IPS-18a (cell line): ENCODE measurements at regions not wholly inside any gene's neighbourhood (a gene's known extent, or its start where the extent isn't known, plus 50 kb on each side); places are given as distances from the start of the nearest gene placed in this dataset.
"Not testable (repeated sequence)": the region's sequence is repeated elsewhere in the genome, so short reads cannot be mapped to it uniquely, and the experiment has no call there.

Experiments used
- H3K27ac ChIP-seq: one replicate; pipeline ENCODE4 v1.5.1; 2013; ENCODE audit warnings: low read length
- H3K27me3 ChIP-seq: one replicate; pipeline ENCODE4 v1.6.1; 2013; ENCODE audit warnings: mild to moderate bottlenecking, low read length; ENCODE audit not compliant: control insufficient read depth, insufficient read depth
- H3K36me3 ChIP-seq: one replicate; pipeline ENCODE4 v1.6.1; 2013; ENCODE audit warnings: low read depth, low read length; ENCODE audit not compliant: control insufficient read depth
- H3K4me1 ChIP-seq: one replicate; pipeline ENCODE4 v1.6.1; 2013; ENCODE audit warnings: low read depth, low read length; ENCODE audit not compliant: control insufficient read depth
- H3K4me3 ChIP-seq: one replicate; pipeline ENCODE4 v1.5.1; 2013; ENCODE audit warnings: low read length
- H3K9ac ChIP-seq: one replicate; pipeline ENCODE4 v1.6.1; 2013; ENCODE audit warnings: mild to moderate bottlenecking, low read length, moderate library complexity
- H3K9me3 ChIP-seq: one replicate; pipeline ENCODE4 v1.6.1; 2013; ENCODE audit warnings: low read depth, low read length; ENCODE audit not compliant: control insufficient read depth

DNA sequence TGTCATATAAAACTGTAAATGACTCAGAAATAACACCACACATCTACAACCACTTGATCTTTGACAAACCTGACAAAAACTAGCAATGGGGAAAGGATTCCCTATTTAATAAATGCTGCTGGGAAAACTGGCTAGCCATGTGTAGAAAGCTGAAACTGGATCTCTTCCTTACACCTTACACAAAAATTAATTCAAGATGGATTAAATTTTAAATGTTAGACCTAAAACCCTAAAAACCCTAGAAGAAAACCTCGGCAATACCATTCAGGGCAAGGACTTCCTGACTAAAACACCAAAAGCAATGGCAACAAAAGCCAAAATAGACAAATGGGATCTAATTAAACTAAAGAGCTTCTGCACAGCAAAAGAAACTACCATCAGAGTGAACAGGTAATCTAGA is 1315.3 kb upstream of the CNTN5 start:
- not testable (repeated sequence) for H3K27ac ChIP-seq, H3K36me3 ChIP-seq, H3K4me3 ChIP-seq, H3K4me1 ChIP-seq, H3K27me3 ChIP-seq, H3K9ac ChIP-seq, H3K9me3 ChIP-seq

DNA sequence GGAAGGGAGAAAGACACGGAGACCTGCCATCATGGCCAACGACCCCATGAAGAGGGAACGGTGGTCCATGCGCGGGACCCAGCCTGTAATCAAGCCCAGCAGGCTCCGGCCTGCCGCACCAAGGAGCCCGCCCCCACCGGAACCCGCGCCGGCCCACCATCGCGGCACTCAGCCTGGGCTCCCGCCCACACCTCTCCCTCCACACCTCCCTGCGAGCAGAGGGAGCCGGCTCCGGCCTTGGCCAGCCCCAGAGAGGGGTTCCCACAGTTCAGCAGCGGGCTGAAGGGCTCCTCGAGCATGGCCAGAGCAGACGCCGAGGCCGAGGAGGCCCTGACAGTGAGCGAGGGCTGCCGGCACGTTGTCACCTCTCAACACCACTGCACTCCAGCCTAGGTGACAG is 1302.8 kb upstream of the CNTN5 start:
- no peaks in the 10 kb centered on the region for H3K27me3 ChIP-seq
- H3K36me3 ChIP-seq: no peaks in the 10 kb centered on the region
- no peak overlapping the region for H3K4me3 ChIP-seq
- H3K9ac ChIP-seq: no peak overlapping the region
- H3K9me3 ChIP-seq: no peaks in the 10 kb centered on the region
- peaks cover 11% of the 10 kb centered on the region for H3K4me1 ChIP-seq
- no peak overlapping the region for H3K27ac ChIP-seq

DNA sequence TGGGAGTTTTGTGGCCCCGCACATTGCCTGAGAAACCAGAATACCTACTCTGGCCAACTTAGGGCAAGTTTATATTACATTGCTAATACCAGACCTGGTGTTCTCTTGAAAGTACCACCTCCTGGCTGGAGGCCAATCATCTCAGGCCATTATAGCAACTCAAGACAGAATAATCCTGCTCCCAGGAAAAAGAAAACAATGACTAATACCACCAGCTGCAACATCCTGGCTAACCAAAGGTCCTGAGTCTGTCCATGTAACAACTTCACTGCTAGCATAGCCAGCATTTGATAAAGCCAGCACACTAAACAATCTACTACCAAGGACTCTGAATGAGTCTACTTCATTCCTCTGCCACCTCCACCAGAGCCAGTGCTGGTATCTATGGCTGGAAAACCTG is 1298.7 kb upstream of the CNTN5 start:
- Histone ChIP-seq H3K27ac (no peak overlapping the region), H3K27me3 (no peaks in the 10 kb centered on the region), H3K4me1 (peaks cover 23% of the 10 kb centered on the region), H3K9me3 (no peaks in the 10 kb centered on the region), H3K36me3 (no peaks in the 10 kb centered on the region), H3K4me3 (no peak overlapping the region), H3K9ac (no peak overlapping the region)

DNA sequence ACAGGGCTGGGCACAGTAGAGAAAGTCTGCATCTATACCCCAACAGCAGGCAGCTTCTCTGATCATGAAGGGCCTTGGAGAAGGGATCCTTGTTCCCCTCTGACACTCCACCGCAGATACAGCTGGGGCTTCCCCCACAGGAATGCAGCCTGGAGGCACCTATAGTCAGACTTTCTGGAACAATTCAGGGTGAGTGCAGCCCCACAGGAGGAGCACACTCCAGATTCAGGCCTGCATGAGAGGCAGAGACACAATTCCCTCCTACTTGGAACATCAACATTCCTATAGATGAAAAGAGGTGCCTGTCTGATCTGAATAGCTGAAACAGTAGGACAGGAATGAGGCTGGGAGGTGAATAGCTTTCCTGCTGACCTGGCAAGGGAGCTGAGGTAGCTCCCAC is 1298.0 kb upstream of the CNTN5 start:
- no peaks in the 10 kb centered on the region for H3K9me3 ChIP-seq
- H3K9ac ChIP-seq: no peak overlapping the region
- H3K27me3 ChIP-seq: no peaks in the 10 kb centered on the region
- peaks cover 23% of the 10 kb centered on the region for H3K4me1 ChIP-seq
- no peaks in the 10 kb centered on the region for H3K36me3 ChIP-seq
- no peak overlapping the region for H3K27ac ChIP-seq
- no peak overlapping the region for H3K4me3 ChIP-seq

DNA sequence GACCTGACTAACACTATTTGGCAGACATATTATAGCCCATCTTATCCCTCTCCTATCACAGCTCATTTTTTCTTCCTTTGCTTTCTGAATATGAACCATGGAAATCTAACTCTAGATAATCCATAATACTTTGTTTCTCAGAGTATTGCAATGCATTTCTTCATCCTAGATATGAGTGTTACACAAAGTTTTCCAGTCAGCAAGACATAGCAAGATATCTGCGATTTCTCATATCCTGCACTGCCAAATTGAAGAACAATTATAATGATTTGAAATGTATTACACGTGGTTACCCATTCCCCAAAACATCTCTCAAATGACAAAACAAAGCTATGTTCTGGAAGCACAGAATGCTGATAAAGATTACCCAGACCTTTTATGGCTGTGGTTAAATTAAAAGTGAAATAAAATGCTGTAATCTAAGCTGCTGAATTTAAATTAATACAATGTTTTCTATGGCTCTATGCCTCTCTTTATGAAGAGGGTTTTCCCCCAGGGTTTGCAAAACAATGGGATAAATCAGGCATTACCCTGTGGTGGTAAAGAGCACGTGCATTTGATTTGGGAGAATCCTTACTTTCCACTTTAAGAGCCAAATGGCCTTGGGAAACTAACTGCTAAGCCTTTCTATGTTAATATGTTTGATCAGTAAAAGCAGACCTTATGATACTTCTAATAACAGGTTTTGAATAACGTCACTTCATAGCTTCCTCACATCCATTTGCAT is 1291.0 kb upstream of the CNTN5 start:
- Histone ChIP-seq H3K36me3 (no peaks in the 10 kb centered on the region), H3K27ac (no peak overlapping the region), H3K4me1 (peaks cover 15% of the 10 kb centered on the region), H3K4me3 (no peak overlapping the region), H3K9me3 (no peaks in the 10 kb centered on the region), H3K27me3 (no peaks in the 10 kb centered on the region), H3K9ac (no peak overlapping the region)

DNA sequence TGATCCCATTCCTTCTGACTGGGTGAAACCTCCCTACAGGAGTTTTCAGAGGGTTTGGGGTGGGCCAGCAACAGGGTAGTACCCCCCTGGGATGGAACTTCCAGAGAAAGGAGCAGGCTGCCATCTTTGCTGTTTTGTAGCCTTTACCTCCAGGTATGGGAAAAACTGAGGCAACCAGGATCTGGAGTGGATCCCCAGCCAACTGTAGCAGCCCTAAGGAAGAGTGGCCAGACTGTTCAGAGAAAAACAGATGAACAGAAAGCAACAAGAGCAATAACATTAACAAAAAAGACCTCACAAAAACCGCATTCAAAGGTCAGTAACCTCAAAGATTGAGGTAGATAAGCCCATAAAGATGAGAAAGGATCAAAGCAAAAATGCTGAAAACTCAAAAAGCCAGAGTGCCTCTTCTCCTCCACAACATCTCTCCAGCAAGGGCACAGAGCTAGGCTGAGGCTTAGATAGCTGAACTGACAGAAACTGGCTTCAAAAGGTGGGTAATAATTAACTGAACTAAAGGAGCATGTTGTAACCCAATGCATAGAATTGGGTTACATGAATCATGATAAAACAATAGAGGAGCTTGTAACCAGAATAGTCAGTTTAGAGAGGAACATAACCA is 1288.6 kb upstream of the CNTN5 start:
- no peaks in the 10 kb centered on the region for H3K36me3 ChIP-seq
- H3K4me3 ChIP-seq: no peak overlapping the region
- no peak overlapping the region for H3K9ac ChIP-seq
- peaks cover 15% of the 10 kb centered on the region for H3K4me1 ChIP-seq
- H3K9me3 ChIP-seq: no peaks in the 10 kb centered on the region
- H3K27ac ChIP-seq: no peak overlapping the region
- no peaks in the 10 kb centered on the region for H3K27me3 ChIP-seq

DNA sequence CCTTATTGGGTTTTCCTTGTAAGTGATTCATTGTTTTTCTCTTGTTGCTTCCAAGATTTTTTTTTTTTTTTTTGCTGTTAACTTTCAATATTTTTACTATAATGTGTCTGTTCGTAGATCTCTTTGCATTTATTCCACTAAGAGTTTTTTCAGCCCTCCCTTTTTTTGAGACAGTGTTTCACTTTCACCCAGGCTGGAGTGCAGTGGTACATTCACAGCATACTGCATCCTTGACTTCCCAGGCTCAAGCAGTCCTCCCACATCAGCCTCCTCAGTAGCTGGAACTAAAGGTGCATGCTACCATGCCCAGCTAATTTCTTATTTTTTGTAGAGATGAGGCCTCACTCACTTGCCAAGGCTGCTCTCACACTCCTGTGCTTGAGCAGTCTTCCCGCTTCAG is 1282.0 kb upstream of the CNTN5 start:
- H3K27me3 ChIP-seq: no peaks in the 10 kb centered on the region
- no peak overlapping the region for H3K4me3 ChIP-seq
- no peaks in the 10 kb centered on the region for H3K9me3 ChIP-seq
- no peak overlapping the region for H3K9ac ChIP-seq
- no peaks in the 10 kb centered on the region for H3K4me1 ChIP-seq
- H3K36me3 ChIP-seq: no peaks in the 10 kb centered on the region
- H3K27ac ChIP-seq: no peak overlapping the region

DNA sequence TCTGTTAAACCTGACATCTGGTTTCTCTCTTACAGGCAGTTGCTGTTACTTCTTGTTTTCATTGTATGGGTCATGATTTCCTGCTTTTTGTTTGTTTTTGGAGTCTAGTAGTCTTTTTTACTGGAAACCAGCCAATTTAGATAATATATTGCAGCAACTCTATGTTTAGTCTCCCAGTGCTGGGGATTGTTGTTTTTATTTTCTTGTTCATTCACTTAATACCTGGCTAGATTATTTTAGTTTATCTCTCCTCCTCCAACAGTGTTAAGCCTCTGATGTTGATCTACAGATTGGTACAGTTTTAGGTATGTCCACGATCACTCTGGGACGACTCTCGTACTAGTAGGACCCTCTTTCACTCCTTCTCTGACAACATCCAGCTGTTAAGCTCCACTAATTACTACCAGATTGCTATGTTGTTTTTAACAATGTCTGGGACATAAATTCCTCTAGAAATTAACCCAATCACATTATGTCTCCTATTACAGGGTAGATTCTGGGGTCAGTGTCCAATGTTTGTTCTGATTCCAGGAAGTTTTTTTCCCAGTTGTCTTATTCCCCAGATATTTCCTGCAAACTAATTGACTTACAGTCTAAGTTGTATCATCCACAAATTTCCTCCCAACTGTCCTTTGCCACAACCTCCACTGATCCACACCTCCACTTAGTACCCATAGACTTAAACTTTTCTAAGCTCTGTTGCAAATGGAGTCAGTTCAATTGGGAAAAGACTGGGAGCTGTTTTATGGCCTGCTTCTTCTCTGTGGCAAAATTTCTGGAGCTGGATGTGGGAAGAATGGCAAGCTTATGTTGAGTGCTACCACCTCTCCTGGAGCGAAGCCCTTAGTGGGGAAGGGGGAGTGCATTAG is 1280.6 kb upstream of the CNTN5 start:
- H3K36me3 ChIP-seq: no peaks in the 10 kb centered on the region
- H3K27ac ChIP-seq: no peak overlapping the region
- no peak overlapping the region for H3K9ac ChIP-seq
- no peak overlapping the region for H3K4me3 ChIP-seq
- no peaks in the 10 kb centered on the region for H3K27me3 ChIP-seq
- no peaks in the 10 kb centered on the region for H3K9me3 ChIP-seq
- H3K4me1 ChIP-seq: no peaks in the 10 kb centered on the region

DNA sequence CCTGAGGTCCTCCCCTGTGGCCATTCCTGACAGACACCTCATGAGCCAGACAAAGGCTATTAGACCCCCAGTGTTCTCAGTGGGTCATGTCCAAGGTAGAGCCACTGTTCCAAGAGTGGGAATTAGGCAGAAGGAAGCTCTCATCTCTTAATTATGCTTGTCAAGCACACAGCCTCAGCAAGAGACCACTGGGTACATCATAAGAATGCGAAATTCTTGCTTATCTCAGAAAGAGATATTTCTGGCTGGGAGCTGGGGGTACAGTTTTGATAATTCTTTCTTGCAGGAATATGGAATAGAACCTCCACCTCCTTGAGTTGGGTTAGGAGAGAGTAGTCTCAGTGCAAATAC is 1280.0 kb upstream of the CNTN5 start:
- Histone ChIP-seq H3K9ac (no peak overlapping the region), H3K4me3 (no peak overlapping the region), H3K27ac (no peak overlapping the region), H3K27me3 (no peaks in the 10 kb centered on the region), H3K9me3 (no peaks in the 10 kb centered on the region), H3K4me1 (no peaks in the 10 kb centered on the region), H3K36me3 (no peaks in the 10 kb centered on the region)

DNA sequence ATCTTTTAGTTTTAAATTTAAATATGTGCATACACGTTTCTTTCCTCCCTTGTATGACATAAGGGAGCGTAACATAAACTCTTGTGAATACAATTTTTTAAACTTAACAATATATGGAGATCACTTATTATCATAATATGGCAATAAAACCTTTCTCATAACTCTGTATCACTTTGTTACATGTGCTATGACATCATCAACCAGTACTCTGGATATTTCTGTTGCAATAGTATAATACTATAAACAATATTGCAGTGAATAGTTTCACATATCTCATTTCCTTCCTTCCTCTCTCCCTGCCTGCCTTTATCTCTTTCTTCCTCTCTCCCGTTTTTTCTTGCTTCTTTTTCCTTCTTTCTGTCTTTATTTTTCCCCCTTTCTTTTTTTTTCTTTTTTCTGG is 1278.0 kb upstream of the CNTN5 start:
- Histone ChIP-seq H3K9ac (no peak overlapping the region), H3K27ac (no peak overlapping the region), H3K4me1 (no peaks in the 10 kb centered on the region), H3K9me3 (no peaks in the 10 kb centered on the region), H3K36me3 (no peaks in the 10 kb centered on the region), H3K27me3 (no peaks in the 10 kb centered on the region), H3K4me3 (no peak overlapping the region)

DNA sequence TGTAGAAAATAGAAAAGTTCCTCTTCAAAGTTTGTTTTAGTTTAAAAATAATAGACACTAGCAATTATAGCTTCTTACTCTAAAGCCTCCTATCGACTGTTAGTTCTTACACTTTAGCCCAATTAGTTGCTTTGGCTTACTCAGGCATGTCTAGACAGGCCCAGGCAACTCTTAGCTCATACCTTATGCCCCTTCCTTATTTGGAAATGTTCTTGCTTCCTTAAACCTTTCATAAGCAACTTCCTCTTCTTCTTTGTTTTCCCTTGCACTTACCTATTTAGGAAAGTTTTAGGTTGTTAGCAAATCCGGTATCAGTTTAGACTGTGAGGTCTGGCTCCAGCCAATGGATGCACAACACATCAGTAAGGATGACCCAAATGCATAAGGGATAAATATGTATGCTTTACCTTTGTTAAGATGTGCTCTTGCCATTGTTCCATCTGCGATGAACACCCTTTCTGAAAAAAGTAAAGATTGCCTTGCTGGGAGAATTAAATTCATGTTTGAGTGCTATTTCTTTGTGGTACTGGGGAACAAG is 1277.5 kb upstream of the CNTN5 start:
- no peaks in the 10 kb centered on the region for H3K9me3 ChIP-seq
- H3K36me3 ChIP-seq: no peaks in the 10 kb centered on the region
- no peaks in the 10 kb centered on the region for H3K4me1 ChIP-seq
- H3K4me3 ChIP-seq: no peak overlapping the region
- H3K27me3 ChIP-seq: no peaks in the 10 kb centered on the region
- no peak overlapping the region for H3K9ac ChIP-seq
- H3K27ac ChIP-seq: no peak overlapping the region
